Stomach (tissue), 8 donors: ENCODE measurements at regions not wholly inside any gene's neighbourhood (a gene's known extent, or its start where the extent isn't known, plus 50 kb on each side); places are given as distances from the start of the nearest gene placed in this dataset.

Source experiments
- DNase-seq, 2 donors: peaks; one replicate each; pipeline versions ENCODE4 v3.0.0 to v3.0.0-alpha.2; 2013 to 2019
- H3K27ac ChIP-seq, 5 donors: fragments of 200-600 bp in 4 of 5; sonication (generic) in 4 of 5; one replicate each; pipeline ENCODE4 v1.5.1; 2013 to 2019; ENCODE audit warnings: mild to moderate bottlenecking in 1 of 5, moderate library complexity in 1 of 5
- H3K27me3 ChIP-seq, 3 donors: fragments of 200-600 bp; sonication (generic); one replicate each; pipeline ENCODE4 v1.5.1; 2017 to 2019; ENCODE audit warnings: mixed run types in 1 of 3
- H3K36me3 ChIP-seq, 4 donors: fragments of 200-600 bp; sonication (generic); 1 replicate in 3 of 4; 2 replicates in 1 of 4; pipeline ENCODE4 v1.5.1; 2016 to 2019
- H3K4me1 ChIP-seq, 4 donors: fragments of 200-600 bp; sonication (generic); one replicate each; pipeline ENCODE4 v1.5.1; 2016 to 2019
- H3K4me3 ChIP-seq, 4 donors: fragments of 200-600 bp; sonication (generic) in 3 of 4; one replicate each; pipeline ENCODE4 v1.5.1; 2016 to 2019; ENCODE audit warnings: mild to moderate bottlenecking in 1 of 4
- H3K9me3 ChIP-seq, 4 donors: fragments of 200-600 bp; sonication (generic); one replicate each; pipeline ENCODE4 v1.5.1; 2016 to 2019
- EP300 ChIP-seq: sonication (generic); formaldehyde crosslinking; IDR thresholded peaks from one replicate; pipeline ENCODE4 v1.6.1; 2017; ENCODE audit warnings: antibody characterized with exemption
- POLR2A ChIP-seq, 4 donors: fragments of 450-650 bp; IDR thresholded peaks; one replicate each; pipeline ENCODE4 v1.6.1; 2016; ENCODE audit warnings: antibody characterized with exemption in 4 of 4, control low read depth in 2 of 4, mild to moderate bottlenecking in 1 of 4, moderate library complexity in 1 of 4
- POLR2AphosphoS5 ChIP-seq, 3 donors: sonication (generic); formaldehyde crosslinking; IDR thresholded peaks; one replicate each; pipeline ENCODE4 v1.6.1; 2016; ENCODE audit warnings: antibody characterized with exemption in 3 of 3
- WGBS, 5 donors: extraction: QIAGEN DNeasy Blood & Tissue Kit in 3 of 5; methylation state at CpG; one replicate each; pipeline versions ENCODE4 v1.1.5 to v1.1.7; 2013 to 2018; 5-methylcytosine and 5-hydroxymethylcytosine counted together
- intact Hi-C: fragments of 100-400 bp; cut with DNase I; formaldehyde crosslinking; loops from one replicate; pipeline ENCODE4 v1.15.1; 2023; ENCODE audit warnings: low total_unique reads
- TF ChIP-seq, protein P1 (sequence below), 7 experiments: fragments of 450-650 bp in 4 of 7; fragments of 200-600 bp in 3 of 7; sonication (generic) in 3 of 7; IDR thresholded peaks; one replicate each; pipeline ENCODE4 v1.5.1; 2016 to 2019; ENCODE audit warnings: antibody characterized with exemption in 7 of 7, control low read depth in 2 of 7, mild to moderate bottlenecking in 1 of 7
- donor health status: healthy with polysubstance abuse.
- donor health status: Bipolar disorder and iron deficiency.
- donor health status: healthy.

DNA sequence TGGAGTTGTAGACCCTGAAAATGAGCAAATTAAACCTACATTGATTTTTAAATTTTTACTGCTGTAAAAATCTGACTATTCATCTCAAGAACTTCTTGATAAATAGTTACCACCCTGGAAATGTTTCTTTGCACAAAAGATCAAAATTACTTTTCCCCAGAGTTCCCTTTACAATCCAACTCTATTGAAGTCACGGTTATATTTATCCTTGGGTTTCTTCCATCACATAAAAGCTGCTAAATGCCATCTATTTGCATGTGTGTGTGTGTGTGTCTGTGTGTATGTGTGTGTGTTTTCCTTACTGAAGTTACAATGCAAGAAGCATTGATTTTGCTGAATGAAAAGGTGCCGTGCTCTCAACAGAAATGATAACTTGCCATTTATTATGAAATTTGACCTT, 1273.0 kb downstream of the ROBO2 start:
- Histone ChIP-seq H3K9me3 (no peaks in the 10 kb centered on the region), H3K36me3 (no peaks in the 10 kb centered on the region), H3K27ac (no peak overlapping the region), H3K4me1 (no peaks in the 10 kb centered on the region), H3K4me3 (no peak overlapping the region), H3K27me3 (no peaks in the 10 kb centered on the region)
- no peak for DNase-seq
- TF ChIP-seq, protein P1, sequence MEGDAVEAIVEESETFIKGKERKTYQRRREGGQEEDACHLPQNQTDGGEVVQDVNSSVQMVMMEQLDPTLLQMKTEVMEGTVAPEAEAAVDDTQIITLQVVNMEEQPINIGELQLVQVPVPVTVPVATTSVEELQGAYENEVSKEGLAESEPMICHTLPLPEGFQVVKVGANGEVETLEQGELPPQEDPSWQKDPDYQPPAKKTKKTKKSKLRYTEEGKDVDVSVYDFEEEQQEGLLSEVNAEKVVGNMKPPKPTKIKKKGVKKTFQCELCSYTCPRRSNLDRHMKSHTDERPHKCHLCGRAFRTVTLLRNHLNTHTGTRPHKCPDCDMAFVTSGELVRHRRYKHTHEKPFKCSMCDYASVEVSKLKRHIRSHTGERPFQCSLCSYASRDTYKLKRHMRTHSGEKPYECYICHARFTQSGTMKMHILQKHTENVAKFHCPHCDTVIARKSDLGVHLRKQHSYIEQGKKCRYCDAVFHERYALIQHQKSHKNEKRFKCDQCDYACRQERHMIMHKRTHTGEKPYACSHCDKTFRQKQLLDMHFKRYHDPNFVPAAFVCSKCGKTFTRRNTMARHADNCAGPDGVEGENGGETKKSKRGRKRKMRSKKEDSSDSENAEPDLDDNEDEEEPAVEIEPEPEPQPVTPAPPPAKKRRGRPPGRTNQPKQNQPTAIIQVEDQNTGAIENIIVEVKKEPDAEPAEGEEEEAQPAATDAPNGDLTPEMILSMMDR (IDR thresholded peaks at IDR 0.05), result no peak
- TF ChIP-seq POLR2AphosphoS5 (IDR thresholded peaks at IDR 0.05) (no peak), POLR2A (IDR thresholded peaks at IDR 0.05) (no peak), EP300 (no peak)
- WGBS, 5 donors, result 85 to 94% (median 87%) methylated on average over 2 of the region's 2 CpGs
- intact Hi-C loops, result no loop called here

DNA sequence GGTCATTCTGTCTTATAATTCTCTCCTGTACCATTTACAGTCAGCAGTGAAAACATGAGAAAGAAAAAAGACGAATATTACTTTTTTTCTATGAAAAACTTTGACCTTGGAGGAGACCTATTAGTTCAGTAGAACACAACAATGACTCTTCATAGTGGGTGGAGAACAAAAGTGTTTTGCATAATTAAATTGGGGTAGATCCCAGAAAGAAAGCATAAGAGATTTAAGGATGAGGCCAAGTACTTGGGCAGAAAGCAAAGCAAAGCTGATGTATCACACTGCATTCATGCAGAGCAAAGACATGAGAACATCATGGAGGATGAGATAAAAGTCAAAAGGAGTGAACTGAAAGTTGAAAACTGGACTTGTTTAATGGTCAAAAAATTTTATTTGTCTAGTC, 1273.4 kb downstream of the ROBO2 start:
- H3K4me1 ChIP-seq, result no peaks in the 10 kb centered on the region
- intact Hi-C loops, result no loop called here
- no peak for DNase-seq
- TF ChIP-seq, protein P1 (IDR thresholded peaks at IDR 0.05), result no peak
- no peak for TF ChIP-seq POLR2AphosphoS5 (IDR thresholded peaks at IDR 0.05)
- TF ChIP-seq POLR2A (IDR thresholded peaks at IDR 0.05), result no peak
- no peak for TF ChIP-seq EP300
- no peak overlapping the region for H3K4me3 ChIP-seq
- H3K27me3 ChIP-seq, result no peaks in the 10 kb centered on the region
- no peaks in the 10 kb centered on the region for H3K9me3 ChIP-seq
- H3K36me3 ChIP-seq, result no peaks in the 10 kb centered on the region
- no peak overlapping the region for H3K27ac ChIP-seq
- 41 to 91% (median 78%) methylated on average over 1 of the region's 1 CpG for WGBS, 5 donors

DNA sequence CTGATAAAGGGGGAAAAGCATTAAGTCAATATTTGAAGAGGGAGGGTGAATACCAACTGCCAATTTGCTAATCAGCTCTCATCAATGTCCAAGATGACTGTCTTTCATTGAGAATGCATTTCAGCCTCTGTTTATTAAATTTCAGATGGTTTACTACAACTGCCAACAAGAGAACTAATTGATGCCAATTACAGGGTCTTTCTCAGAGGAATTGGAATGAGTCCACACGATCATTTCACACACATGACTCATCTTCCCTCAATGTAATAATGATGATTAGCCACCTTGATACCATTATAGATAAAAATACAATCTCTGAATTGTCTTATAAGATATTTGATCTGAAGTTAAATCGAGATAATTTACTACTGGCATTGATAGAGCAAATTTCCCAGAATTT, 1274.4 kb downstream of the ROBO2 start:
- WGBS, 5 donors, result 63 to 81% (median 71%) methylated on average over 2 of the region's 2 CpGs
- H3K27ac ChIP-seq, result no peak overlapping the region
- intact Hi-C loops, result no loop called here

DNA sequence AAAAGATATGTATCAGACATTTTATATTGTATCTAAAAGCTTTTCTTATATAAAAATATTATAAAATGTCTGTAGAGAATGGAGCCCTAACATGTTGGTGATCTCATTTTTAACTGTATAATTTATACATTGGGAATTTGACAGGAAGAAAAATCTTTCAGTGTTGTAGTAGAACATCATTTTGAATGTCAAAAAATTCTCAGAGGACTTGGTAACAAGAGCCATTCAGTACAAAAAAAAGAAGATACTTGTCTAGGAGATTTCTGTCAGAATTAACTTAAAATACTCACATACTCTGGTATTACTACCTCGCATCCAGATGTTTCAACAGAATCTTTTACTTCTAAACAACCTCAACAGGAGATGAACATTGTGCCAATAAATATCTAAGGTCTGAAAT, 1277.9 kb downstream of the ROBO2 start:
- no peak overlapping the region for H3K27ac ChIP-seq
- H3K4me1 ChIP-seq, result no peaks in the 10 kb centered on the region
- intact Hi-C loops, result no loop called here
- H3K9me3 ChIP-seq, result peaks cover 0 to 8% (median 2%) of the 10 kb centered on the region in 4 donors
- no peaks in the 10 kb centered on the region for H3K36me3 ChIP-seq
- no peaks in the 10 kb centered on the region for H3K27me3 ChIP-seq
- no peak for TF ChIP-seq POLR2A (IDR thresholded peaks at IDR 0.05)
- TF ChIP-seq, protein P1 (IDR thresholded peaks at IDR 0.05), result no peak
- TF ChIP-seq POLR2AphosphoS5 (IDR thresholded peaks at IDR 0.05), result no peak
- 74 to 91% (median 86%) methylated on average over 1 of the region's 1 CpG for WGBS, 5 donors
- no peak overlapping the region for H3K4me3 ChIP-seq
- DNase-seq, result no peak

More for the DNA sequence above, 1274.4 kb downstream of the ROBO2 start:
- Histone ChIP-seq H3K9me3 (peaks cover 0 to under 1% (median 0%) of the 10 kb centered on the region in 4 donors), H3K36me3 (no peaks in the 10 kb centered on the region), H3K27me3 (no peaks in the 10 kb centered on the region), H3K4me3 (no peak overlapping the region), H3K4me1 (no peaks in the 10 kb centered on the region)
- TF ChIP-seq, protein P1 (IDR thresholded peaks at IDR 0.05), result no peak
- TF ChIP-seq POLR2AphosphoS5 (IDR thresholded peaks at IDR 0.05), result no peak
- TF ChIP-seq EP300, result no peak
- TF ChIP-seq POLR2A (IDR thresholded peaks at IDR 0.05), result no peak
- peak in 1 of 2 donors; percentile 7 for DNase-seq
